Hepatocyte (in vitro differentiated cells): ENCODE measurements at regions not wholly inside any gene's neighbourhood (a gene's known extent, or its start where the extent isn't known, plus 50 kb on each side); places are given as distances from the start of the nearest gene placed in this dataset.

Source experiments
- EZH2phosphoT487 ChIP-seq: fragments of 200-600 bp; sonication (generic); IDR thresholded peaks from one replicate; pipeline ENCODE4 v1.6.1; 2018; ENCODE audit warnings: antibody characterized with exemption, mild to moderate bottlenecking, low read depth, moderate library complexity; ENCODE audit not compliant: unreplicated experiment, severe bottlenecking
- TF ChIP-seq, protein P1 (sequence below): fragments of 200-600 bp; sonication (generic); IDR thresholded peaks from 2 replicates; pipeline ENCODE4 v1.5.1; 2016; ENCODE audit warnings: antibody characterized with exemption, mild to moderate bottlenecking; ENCODE audit not compliant: poor library complexity

DNA sequence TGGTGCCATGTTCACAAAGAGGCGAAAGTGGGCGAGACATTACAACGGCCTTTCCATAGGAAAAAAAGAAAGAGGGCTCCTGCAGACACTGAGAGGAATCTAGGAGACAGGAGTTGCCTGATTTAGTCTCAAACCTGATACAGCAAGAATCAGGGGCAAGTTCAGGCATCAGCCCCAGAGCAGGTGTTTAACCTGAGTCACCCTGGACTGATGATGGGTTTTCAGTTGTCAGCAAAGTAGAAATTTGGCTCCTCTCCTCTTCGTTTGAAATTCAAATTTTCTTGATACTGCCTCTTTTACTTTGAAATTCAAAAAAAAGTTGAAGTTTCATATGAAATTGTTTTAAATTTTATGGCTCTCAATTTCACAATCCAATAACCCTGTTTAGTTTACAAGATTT lies 189.5 kb downstream of the ABCC12 start:
- TF ChIP-seq, protein P1, sequence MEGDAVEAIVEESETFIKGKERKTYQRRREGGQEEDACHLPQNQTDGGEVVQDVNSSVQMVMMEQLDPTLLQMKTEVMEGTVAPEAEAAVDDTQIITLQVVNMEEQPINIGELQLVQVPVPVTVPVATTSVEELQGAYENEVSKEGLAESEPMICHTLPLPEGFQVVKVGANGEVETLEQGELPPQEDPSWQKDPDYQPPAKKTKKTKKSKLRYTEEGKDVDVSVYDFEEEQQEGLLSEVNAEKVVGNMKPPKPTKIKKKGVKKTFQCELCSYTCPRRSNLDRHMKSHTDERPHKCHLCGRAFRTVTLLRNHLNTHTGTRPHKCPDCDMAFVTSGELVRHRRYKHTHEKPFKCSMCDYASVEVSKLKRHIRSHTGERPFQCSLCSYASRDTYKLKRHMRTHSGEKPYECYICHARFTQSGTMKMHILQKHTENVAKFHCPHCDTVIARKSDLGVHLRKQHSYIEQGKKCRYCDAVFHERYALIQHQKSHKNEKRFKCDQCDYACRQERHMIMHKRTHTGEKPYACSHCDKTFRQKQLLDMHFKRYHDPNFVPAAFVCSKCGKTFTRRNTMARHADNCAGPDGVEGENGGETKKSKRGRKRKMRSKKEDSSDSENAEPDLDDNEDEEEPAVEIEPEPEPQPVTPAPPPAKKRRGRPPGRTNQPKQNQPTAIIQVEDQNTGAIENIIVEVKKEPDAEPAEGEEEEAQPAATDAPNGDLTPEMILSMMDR: no peak
- no peak for TF ChIP-seq EZH2phosphoT487
